HL-60 (cell line): ENCODE measurements at regions not wholly inside any gene's neighbourhood (a gene's known extent, or its start where the extent isn't known, plus 50 kb on each side); places are given as distances from the start of the nearest gene placed in this dataset.
"Not testable (repeated sequence)": the region's sequence is repeated elsewhere in the genome, so short reads cannot be mapped to it uniquely, and the experiment has no call there.

ENCODE experiments used
- DNase-seq, 2 experiments: peaks; one replicate each; pipeline ENCODE4 v3.0.0-alpha.2; 2010 to 2020; ENCODE audit warnings: low read depth in 1 of 2, low spot score in 1 of 2
- H3K27ac ChIP-seq: fragments of 250-450 bp; sonication (Bioruptor Pico); replicated peaks from 2 replicates; pipeline ENCODE4 v1.5.1; 2020; ENCODE audit warnings: mild to moderate bottlenecking, moderate library complexity
- H3K27me3 ChIP-seq: fragments of 250-450 bp; sonication (Bioruptor Pico); 2 replicates; pipeline ENCODE4 v1.5.1; 2021; ENCODE audit warnings: mild to moderate bottlenecking, moderate library complexity; ENCODE audit not compliant: insufficient read depth, poor library complexity, severe bottlenecking
- H3K4me3 ChIP-seq: replicated peaks from 2 replicates; pipeline ENCODE4 v1.5.1; 2011; ENCODE audit warnings: mild to moderate bottlenecking, control low read depth, low read length; ENCODE audit not compliant: insufficient read depth
- GABPA ChIP-seq: IDR thresholded peaks from 2 replicates; pipeline ENCODE4 v1.6.1; 2012; ENCODE audit warnings: low read depth
- POLR2AphosphoS5 ChIP-seq: IDR thresholded peaks from 2 replicates; pipeline ENCODE4 v1.6.1; 2012; ENCODE audit warnings: low read depth
- SPI1 ChIP-seq: IDR thresholded peaks from 2 replicates; pipeline ENCODE4 v1.6.1; 2012; ENCODE audit warnings: low read depth, mild to moderate bottlenecking, borderline replicate concordance
- TF ChIP-seq, protein P1 (sequence below): IDR thresholded peaks from 2 replicates; pipeline ENCODE4 v1.6.1; 2012; ENCODE audit warnings: low read depth; ENCODE audit not compliant: insufficient replicate concordance
- TF ChIP-seq, protein P2 (sequence below): IDR thresholded peaks from one replicate; pipeline ENCODE4 v1.5.1; 2011; ENCODE audit warnings: low read length, control low read depth, inconsistent platforms; ENCODE audit not compliant: insufficient read depth

DNA sequence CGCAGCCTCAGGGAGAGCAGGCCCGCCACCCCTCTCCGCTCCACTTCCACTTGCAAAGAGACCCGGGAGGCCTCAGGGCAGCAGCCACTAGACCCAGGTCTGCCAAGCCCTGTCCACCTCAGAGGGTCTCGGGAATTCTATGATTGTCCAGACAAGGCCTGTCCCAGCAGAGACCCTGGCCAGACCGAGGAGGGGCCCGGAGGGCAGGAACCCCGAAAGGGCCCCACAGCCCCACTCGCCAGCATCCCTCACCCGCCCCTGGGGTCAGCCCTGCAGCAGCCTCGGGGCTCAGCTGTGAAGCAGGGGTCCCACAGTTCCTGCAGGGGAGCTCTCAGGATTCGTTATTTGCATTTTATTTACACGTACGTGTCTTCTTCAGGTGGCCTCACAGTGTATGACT, 269.5 kb downstream of the EIPR1 start:
- no peak for TF ChIP-seq GABPA
- TF ChIP-seq, protein P1, sequence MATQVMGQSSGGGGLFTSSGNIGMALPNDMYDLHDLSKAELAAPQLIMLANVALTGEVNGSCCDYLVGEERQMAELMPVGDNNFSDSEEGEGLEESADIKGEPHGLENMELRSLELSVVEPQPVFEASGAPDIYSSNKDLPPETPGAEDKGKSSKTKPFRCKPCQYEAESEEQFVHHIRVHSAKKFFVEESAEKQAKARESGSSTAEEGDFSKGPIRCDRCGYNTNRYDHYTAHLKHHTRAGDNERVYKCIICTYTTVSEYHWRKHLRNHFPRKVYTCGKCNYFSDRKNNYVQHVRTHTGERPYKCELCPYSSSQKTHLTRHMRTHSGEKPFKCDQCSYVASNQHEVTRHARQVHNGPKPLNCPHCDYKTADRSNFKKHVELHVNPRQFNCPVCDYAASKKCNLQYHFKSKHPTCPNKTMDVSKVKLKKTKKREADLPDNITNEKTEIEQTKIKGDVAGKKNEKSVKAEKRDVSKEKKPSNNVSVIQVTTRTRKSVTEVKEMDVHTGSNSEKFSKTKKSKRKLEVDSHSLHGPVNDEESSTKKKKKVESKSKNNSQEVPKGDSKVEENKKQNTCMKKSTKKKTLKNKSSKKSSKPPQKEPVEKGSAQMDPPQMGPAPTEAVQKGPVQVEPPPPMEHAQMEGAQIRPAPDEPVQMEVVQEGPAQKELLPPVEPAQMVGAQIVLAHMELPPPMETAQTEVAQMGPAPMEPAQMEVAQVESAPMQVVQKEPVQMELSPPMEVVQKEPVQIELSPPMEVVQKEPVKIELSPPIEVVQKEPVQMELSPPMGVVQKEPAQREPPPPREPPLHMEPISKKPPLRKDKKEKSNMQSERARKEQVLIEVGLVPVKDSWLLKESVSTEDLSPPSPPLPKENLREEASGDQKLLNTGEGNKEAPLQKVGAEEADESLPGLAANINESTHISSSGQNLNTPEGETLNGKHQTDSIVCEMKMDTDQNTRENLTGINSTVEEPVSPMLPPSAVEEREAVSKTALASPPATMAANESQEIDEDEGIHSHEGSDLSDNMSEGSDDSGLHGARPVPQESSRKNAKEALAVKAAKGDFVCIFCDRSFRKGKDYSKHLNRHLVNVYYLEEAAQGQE, result no peak
- TF ChIP-seq POLR2AphosphoS5, result no peak
- no peak for TF ChIP-seq SPI1
- TF ChIP-seq, protein P2, sequence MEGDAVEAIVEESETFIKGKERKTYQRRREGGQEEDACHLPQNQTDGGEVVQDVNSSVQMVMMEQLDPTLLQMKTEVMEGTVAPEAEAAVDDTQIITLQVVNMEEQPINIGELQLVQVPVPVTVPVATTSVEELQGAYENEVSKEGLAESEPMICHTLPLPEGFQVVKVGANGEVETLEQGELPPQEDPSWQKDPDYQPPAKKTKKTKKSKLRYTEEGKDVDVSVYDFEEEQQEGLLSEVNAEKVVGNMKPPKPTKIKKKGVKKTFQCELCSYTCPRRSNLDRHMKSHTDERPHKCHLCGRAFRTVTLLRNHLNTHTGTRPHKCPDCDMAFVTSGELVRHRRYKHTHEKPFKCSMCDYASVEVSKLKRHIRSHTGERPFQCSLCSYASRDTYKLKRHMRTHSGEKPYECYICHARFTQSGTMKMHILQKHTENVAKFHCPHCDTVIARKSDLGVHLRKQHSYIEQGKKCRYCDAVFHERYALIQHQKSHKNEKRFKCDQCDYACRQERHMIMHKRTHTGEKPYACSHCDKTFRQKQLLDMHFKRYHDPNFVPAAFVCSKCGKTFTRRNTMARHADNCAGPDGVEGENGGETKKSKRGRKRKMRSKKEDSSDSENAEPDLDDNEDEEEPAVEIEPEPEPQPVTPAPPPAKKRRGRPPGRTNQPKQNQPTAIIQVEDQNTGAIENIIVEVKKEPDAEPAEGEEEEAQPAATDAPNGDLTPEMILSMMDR, result no peak
- H3K27ac ChIP-seq, result no peak overlapping the region
- H3K27me3 ChIP-seq, result no peaks in the 10 kb centered on the region
- no peak for DNase-seq
- H3K4me3 ChIP-seq, result no peak overlapping the region

DNA sequence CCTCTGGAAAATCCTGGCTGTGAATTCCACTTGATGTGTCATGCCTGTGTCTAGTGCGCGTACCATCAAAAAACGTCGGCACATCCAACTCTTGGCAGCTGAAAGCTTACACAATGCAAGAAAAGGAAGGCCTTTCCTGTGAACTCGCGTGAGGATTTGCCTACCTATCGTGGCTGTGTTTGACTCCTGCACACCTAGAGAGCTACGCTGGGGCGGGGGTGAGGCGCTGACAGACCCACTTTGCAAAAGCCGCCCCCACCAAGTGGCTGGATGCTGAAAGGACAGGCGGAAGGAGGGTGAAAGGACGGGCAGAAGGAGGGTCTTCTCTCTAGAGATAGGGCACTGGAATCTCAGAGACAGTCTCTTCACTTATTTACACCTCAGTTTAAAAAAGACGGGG, 270.1 kb downstream of the EIPR1 start:
- Histone ChIP-seq H3K27ac (no peak overlapping the region), H3K4me3 (no peak overlapping the region), H3K27me3 (no peaks in the 10 kb centered on the region)
- TF ChIP-seq SPI1 (no peak), GABPA (no peak), POLR2AphosphoS5 (no peak)
- TF ChIP-seq, protein P1, result no peak
- TF ChIP-seq, protein P2, result no peak
- DNase-seq, result no peak

DNA sequence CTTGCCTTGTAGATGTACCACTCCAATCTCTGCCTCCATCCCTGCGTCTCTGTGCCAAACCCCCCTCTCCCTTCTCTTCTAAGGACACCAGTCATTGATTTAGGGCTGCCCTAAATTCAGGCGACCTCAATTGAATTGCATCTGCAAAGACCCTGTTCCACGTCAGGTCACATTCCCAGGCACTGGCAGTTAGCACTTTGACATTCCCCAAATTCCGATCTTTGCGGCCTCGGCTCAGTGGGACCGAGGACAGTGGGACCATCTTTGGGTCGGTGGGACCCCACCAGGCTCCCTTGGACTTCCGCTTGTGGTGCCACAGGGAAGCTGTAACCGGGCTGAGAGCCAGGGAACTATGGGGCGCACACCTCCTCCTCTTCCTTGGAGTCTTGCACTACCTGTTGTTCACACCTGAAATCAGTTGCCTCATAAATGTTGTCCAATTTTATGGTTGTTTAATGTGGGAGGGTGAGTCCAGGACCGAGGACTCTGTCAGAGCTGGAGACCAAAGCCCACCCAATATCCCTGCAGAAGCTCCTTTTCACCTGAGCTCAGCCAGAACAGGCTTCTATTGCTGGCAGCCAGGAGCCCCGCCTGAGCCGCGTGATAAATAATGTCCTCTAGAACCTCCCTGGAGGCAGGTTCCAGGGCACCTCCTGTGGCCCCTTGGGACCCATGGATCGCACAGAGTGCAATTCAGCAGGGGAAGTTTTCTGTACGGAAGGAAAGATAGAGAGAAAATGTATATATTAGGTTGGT, 271.6 kb downstream of the EIPR1 start:
- DNase-seq, result no peak
- TF ChIP-seq GABPA (no peak), SPI1 (no peak)
- TF ChIP-seq, protein P1, result no peak
- Histone ChIP-seq H3K27me3 (no peaks in the 10 kb centered on the region), H3K27ac (no peak overlapping the region), H3K4me3 (no peak overlapping the region)

DNA sequence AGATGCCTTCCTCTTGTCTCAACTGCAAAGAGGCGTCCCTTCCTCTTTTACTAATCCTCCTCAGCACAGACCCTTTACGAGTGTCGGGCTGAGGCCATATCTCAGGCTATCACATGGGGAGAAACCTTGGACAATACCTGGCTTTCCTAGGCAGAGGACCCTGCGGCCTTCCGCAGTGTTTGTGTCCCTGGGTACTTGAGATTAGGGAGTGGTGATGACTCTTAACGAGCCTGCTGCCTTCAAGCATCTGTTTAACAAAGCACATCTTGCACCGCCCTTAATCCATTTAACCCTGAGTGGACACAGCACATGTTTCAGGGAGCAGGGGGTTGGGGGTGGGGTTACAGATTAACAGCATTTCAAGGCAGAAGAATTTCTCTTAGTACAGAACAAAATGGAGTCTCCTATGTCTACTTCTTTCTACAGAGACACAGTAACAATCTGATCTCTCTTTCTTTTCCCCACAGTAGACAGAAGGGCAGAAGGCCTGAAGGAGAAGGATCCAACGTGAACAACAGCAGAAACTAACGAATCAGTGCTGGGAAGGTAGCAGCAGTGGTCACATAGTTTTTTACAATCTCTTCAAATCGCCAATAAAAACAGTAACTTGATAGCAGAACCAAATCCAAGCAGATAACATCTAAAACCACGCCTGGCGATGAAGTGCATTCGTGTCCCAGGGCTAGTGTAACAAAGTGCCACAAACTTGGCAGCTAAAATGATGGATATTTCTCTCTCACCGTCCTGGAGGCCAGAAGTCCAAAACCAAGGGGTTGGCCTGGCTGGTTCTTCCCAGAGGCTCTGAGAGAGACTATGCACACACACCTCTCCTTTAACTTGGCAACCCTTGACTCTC, 272.4 kb downstream of the EIPR1 start:
- not testable (repeated sequence) for H3K27ac ChIP-seq, H3K27me3 ChIP-seq, DNase-seq, H3K4me3 ChIP-seq
